ENCODE measurements at regions not wholly inside any gene's neighbourhood (a gene's known extent, or its start where the extent isn't known, plus 50 kb on each side); places are given as distances from the start of the nearest gene placed in this dataset.

- POLR2A ChIA-PET: no interaction called here
- CTCF ChIA-PET: interaction anchor here (0.6 kb wide), 1 partner anchor 238 kb away, joined by 3 read pairs; no protein-coding TSS in a partner anchor
- DNase-seq (ENCODE audit: extremely low spot score): peak; percentile 54
- TF ChIP-seq NFRKB (IDR thresholded peaks at IDR 0.05) (no peak), TARDBP (IDR thresholded peaks at IDR 0.05) (no peak), BHLHE40 (IDR thresholded peaks at IDR 0.05; ENCODE audit: borderline replicate concordance) (no peak), FOXK2 (IDR thresholded peaks at IDR 0.05) (no peak), FOXA1 (IDR thresholded peaks at IDR 0.05) (no peak), LEF1 (IDR thresholded peaks at IDR 0.05; ENCODE audit: borderline replicate concordance) (no peak), ZNF384 (IDR thresholded peaks at IDR 0.05) (no peak), FOXM1 (IDR thresholded peaks at IDR 0.05; ENCODE audit: borderline replicate concordance) (no peak), ARNT (IDR thresholded peaks at IDR 0.05) (no peak), HDGF (IDR thresholded peaks at IDR 0.05; ENCODE audit: borderline replicate concordance) (no peak), SP1 (IDR thresholded peaks at IDR 0.05) (no peak), CTBP1 (IDR thresholded peaks at IDR 0.05; ENCODE audit: borderline replicate concordance) (no peak; the same call in 1 of the 2 replicates)
- TF ChIP-seq, protein P1, sequence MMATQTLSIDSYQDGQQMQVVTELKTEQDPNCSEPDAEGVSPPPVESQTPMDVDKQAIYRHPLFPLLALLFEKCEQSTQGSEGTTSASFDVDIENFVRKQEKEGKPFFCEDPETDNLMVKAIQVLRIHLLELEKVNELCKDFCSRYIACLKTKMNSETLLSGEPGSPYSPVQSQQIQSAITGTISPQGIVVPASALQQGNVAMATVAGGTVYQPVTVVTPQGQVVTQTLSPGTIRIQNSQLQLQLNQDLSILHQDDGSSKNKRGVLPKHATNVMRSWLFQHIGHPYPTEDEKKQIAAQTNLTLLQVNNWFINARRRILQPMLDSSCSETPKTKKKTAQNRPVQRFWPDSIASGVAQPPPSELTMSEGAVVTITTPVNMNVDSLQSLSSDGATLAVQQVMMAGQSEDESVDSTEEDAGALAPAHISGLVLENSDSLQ (IDR thresholded peaks at IDR 0.05): no peak
Observed at GRCh38 chr12:107379852-107380567, 286.7 kb upstream of the CRY1 start.

DNA sequence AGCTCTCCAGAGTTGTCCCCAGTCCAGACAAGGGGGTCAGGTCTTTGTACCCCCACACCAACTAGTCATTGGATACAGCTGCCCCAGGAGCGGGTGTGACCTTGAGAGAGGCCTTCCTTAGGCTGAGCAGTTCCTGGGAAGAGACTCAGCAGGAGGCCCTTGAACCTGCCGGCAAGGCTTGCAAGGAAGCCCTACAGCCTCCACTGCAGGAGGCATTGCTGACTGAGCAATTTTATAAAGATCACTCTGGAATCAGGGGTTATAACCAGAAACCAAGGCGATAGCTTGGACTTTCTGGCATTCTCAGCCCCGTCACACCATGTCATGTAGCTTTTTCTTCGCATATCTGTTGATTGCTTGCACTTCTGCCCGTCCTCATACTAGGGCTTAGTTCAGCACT, 291.3 kb upstream of the CRY1 start:
- TF ChIP-seq ZNF384 (IDR thresholded peaks at IDR 0.05): no peak
- TF ChIP-seq, protein P1 (IDR thresholded peaks at IDR 0.05): no peak
- TF ChIP-seq ELF4 (IDR thresholded peaks at IDR 0.05): no peak
- POLR2A ChIA-PET: no interaction called here
- CTCF ChIA-PET: interaction anchor here (0.6 kb wide), 1 partner anchor 15 kb away, joined by 3 read pairs; no protein-coding TSS in a partner anchor
- DNase-seq (ENCODE audit: extremely low spot score): peak; percentile 23

- TF ChIP-seq SUZ12 (IDR thresholded peaks at IDR 0.05) (no peak), BHLHE40 (IDR thresholded peaks at IDR 0.05; ENCODE audit: borderline replicate concordance) (no peak), CTBP1 (IDR thresholded peaks at IDR 0.05; ENCODE audit: borderline replicate concordance) (no peak), ARNT (IDR thresholded peaks at IDR 0.05) (no peak), NFRKB (IDR thresholded peaks at IDR 0.05) (no peak), FOXM1 (IDR thresholded peaks at IDR 0.05; ENCODE audit: borderline replicate concordance) (no peak), HDGF (IDR thresholded peaks at IDR 0.05; ENCODE audit: borderline replicate concordance) (no peak), L3MBTL2 (conservative IDR thresholded peaks at IDR 0.05) (no peak), FOXA1 (IDR thresholded peaks at IDR 0.05) (no peak), ZNF384 (IDR thresholded peaks at IDR 0.05) (no peak), FOXK2 (IDR thresholded peaks at IDR 0.05) (no peak), LEF1 (IDR thresholded peaks at IDR 0.05; ENCODE audit: borderline replicate concordance) (no peak), ELF4 (IDR thresholded peaks at IDR 0.05) (no peak), TARDBP (IDR thresholded peaks at IDR 0.05) (no peak), SP1 (IDR thresholded peaks at IDR 0.05) (no peak)
- TF ChIP-seq, protein P1 (IDR thresholded peaks at IDR 0.05): no peak
- DNase-seq (ENCODE audit: extremely low spot score): no peak
- POLR2A ChIA-PET: no interaction called here
- CTCF ChIA-PET: interaction anchor here (0.5 kb wide), 1 partner anchor 284 kb away, joined by 4 read pairs; no protein-coding TSS in a partner anchor
Observed at GRCh38 chr12:107385509-107385908, 292.2 kb upstream of the CRY1 start.

- DNase-seq (ENCODE audit: extremely low spot score): no peak
- TF ChIP-seq L3MBTL2 (conservative IDR thresholded peaks at IDR 0.05) (no peak), FOXM1 (IDR thresholded peaks at IDR 0.05; ENCODE audit: borderline replicate concordance) (no peak), CTBP1 (IDR thresholded peaks at IDR 0.05; ENCODE audit: borderline replicate concordance) (no peak), FOXK2 (IDR thresholded peaks at IDR 0.05) (no peak), SUZ12 (IDR thresholded peaks at IDR 0.05) (no peak), HDGF (IDR thresholded peaks at IDR 0.05; ENCODE audit: borderline replicate concordance) (no peak), SP1 (IDR thresholded peaks at IDR 0.05) (no peak), FOXA1 (IDR thresholded peaks at IDR 0.05) (no peak), NFRKB (IDR thresholded peaks at IDR 0.05) (no peak), ARNT (IDR thresholded peaks at IDR 0.05) (no peak), LEF1 (IDR thresholded peaks at IDR 0.05; ENCODE audit: borderline replicate concordance) (no peak), TARDBP (IDR thresholded peaks at IDR 0.05) (no peak), BHLHE40 (IDR thresholded peaks at IDR 0.05; ENCODE audit: borderline replicate concordance) (no peak), ZNF384 (IDR thresholded peaks at IDR 0.05) (no peak), ELF4 (IDR thresholded peaks at IDR 0.05) (no peak)
- TF ChIP-seq, protein P1 (IDR thresholded peaks at IDR 0.05): no peak
- POLR2A ChIA-PET: no interaction called here
- CTCF ChIA-PET: interaction anchor here (0.6 kb wide), 1 partner anchor 255 kb away, joined by 3 read pairs; no protein-coding TSS in a partner anchor
Observed at GRCh38 chr12:107386569-107386968, 293.2 kb upstream of the CRY1 start.

GRCh38 chr12:107388263-107388662, 294.9 kb upstream of the CRY1 start:
- no peak for DNase-seq (ENCODE audit: extremely low spot score)
- CTCF ChIA-PET: no interaction called here
- TF ChIP-seq FOXM1 (IDR thresholded peaks at IDR 0.05; ENCODE audit: borderline replicate concordance) (no peak), FOXA1 (IDR thresholded peaks at IDR 0.05) (no peak), CTBP1 (IDR thresholded peaks at IDR 0.05; ENCODE audit: borderline replicate concordance) (no peak), FOXK2 (IDR thresholded peaks at IDR 0.05) (no peak), SUZ12 (IDR thresholded peaks at IDR 0.05) (no peak), SP1 (IDR thresholded peaks at IDR 0.05) (no peak), ELF4 (IDR thresholded peaks at IDR 0.05) (no peak)
- POLR2A ChIA-PET: no interaction called here
